Myocyte (in vitro differentiated cells): ENCODE measurements at regions not wholly inside any gene's neighbourhood (a gene's known extent, or its start where the extent isn't known, plus 50 kb on each side); places are given as distances from the start of the nearest gene placed in this dataset.
A peak's percentile ranks its signal among the peaks of the same experiment; 100 is the strongest.

Experiments
- DNase-seq: peaks from one replicate; pipeline ENCODE4 v3.0.0-alpha.2; 2012; ENCODE audit warnings: low read depth

DNA sequence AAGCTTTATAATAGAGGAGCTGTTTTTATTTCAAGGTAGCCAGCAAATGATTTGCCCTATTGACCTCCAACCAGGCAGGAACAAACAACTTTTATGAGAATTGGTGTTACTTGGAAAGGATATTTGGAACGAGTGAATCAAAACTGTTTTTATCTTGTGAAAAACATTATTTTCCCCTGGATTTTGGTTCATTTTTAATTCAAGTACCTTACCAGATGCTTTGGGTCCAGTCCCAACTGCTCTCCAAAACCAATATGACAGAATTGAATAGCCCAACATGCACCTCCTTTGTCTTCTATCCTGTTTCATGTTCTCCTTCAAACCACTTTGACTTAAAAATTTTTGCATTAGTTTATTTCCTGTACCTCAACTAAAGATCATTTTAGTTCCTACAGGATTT is 178.6 kb upstream of the RBMS1 start:
- no peak for DNase-seq

- DNase-seq: no peak
Measured at GRCh38 chr2:160674146-160674750, 180.6 kb upstream of the RBMS1 start.

DNA sequence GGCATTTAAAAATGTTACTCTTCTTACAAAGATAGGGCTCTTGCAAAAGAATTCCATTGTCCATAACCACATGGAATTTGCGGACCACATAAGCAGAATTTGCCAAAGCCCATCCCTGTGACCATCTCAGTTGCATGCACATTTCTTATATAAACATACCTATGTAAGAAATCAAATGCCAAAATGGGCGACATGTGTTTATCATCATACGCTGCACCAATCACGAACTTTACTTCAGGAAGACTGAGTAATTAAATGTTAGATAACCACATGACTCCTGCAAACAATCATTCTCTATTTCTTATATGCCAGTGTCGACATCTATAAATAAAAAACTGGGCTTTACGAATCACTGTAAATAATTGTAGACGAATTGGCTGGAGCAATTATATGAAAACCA is 186.1 kb upstream of the RBMS1 start:
- no peak for DNase-seq

DNA sequence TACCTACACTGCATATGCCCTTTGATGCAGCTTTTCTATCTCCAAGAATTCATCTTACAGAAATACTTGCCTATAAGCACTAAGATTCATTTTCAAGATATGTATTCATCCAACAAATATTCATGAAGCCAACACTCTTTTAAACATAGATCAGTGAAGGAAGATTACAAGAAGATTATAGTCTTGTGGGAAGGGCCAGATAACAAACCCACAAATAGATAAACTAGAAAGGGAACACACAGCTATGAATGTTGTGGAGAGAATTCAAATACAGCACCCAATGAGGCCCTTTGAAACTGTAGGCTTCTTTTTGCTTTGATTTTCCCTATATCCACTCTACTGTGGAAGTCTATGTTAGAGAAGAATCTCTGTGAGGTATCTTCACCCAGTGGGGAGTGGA is 186.7 kb upstream of the RBMS1 start:
- DNase-seq: no peak

- DNase-seq: no peak
Measured at GRCh38 chr2:160680974-160681373, 187.4 kb upstream of the RBMS1 start.

DNA sequence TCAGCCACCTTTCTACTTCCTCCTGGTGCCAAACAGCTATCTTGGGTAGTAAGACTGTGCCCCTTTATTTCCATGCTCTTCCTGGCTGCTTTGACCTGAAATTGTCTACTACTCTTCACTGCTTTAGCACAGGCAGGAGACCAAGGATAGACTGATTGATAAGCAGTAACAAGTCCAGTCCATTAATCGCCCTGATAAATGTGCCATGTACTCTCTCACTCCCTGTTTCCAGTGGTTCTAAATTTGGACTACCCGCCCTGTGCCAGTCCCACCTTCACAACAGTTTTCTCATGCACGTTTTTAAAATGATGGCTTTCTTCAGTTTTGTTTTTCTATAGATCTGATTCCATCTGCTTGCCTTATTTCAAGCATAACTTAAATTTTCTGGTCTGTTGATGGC is 189.6 kb upstream of the RBMS1 start:
- no peak for DNase-seq

- no peak for DNase-seq
Measured at GRCh38 chr2:160687629-160688028, 194.0 kb upstream of the RBMS1 start.

DNA sequence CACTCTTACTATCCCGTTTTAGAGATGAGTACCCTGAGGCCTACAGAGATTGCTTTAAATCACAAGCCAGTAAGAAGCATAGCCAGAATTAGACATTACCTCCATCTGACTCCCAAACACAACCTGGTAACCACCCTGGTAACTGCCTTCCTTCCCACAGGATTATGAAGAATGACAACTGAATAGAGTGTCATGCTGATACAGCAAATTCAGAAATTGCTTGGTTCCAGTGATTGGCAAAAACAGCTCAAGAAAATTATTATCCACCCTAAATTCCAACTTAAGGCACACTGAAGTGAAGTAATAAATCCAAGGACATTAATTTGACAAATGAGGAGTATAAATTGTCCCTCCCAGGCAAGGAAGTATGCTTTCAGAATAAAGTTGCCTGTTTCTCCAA is 195.8 kb upstream of the RBMS1 start:
- peak; percentile 7 for DNase-seq

GRCh38 chr2:160694221-160694620 is 200.6 kb upstream of the RBMS1 start:
- DNase-seq: peak; percentile 38

DNA sequence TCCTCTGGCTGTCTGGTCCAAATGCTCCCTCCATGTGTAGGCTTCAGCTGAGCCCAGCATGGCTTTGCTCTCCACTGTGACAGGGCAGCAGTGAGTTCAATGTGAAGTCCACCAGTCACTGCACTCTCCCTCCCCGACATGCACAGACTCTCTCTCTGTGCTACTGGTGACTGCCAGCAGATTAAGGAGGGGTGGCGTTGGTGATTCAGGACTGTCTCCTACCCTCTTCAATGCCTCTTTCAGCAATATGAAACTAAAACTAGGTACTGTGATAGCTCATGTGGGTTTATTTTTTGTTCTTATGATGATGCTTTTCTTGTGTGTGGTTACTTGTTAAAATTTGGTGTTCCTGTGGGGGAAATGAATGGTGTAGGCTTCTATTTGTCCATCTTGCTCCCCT is 201.0 kb upstream of the RBMS1 start:
- DNase-seq: no peak

- peak; percentile 84 for DNase-seq
Measured at GRCh38 chr2:160695402-160696086, 201.9 kb upstream of the RBMS1 start.

GRCh38 chr2:160696087-160696452 is 202.5 kb upstream of the RBMS1 start:
- no peak for DNase-seq

- no peak for DNase-seq
Measured at GRCh38 chr2:160697817-160698216, 204.2 kb upstream of the RBMS1 start.

- no peak for DNase-seq
Measured at GRCh38 chr2:160700021-160700814, 206.6 kb upstream of the RBMS1 start.

- no peak for DNase-seq
Measured at GRCh38 chr2:160701822-160702221, 208.2 kb upstream of the RBMS1 start.

DNA sequence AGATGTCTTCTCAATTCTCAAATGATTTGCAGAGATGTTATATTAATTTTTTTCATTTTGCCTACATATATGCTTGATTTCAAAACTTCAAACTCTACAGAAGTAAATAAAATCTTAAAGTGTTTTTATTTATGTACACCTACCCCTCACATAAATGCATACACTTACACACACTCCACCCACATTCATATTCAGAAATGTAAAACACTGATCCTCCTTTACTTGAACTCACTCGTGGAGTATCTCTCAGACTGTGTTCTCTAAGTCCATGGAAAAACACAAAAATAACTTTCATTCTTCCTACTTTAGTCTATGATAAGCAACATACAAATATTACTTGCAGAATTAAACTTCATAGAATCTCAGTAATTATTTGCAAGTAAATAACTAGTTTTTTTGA is 209.1 kb upstream of the RBMS1 start:
- DNase-seq: no peak

DNA sequence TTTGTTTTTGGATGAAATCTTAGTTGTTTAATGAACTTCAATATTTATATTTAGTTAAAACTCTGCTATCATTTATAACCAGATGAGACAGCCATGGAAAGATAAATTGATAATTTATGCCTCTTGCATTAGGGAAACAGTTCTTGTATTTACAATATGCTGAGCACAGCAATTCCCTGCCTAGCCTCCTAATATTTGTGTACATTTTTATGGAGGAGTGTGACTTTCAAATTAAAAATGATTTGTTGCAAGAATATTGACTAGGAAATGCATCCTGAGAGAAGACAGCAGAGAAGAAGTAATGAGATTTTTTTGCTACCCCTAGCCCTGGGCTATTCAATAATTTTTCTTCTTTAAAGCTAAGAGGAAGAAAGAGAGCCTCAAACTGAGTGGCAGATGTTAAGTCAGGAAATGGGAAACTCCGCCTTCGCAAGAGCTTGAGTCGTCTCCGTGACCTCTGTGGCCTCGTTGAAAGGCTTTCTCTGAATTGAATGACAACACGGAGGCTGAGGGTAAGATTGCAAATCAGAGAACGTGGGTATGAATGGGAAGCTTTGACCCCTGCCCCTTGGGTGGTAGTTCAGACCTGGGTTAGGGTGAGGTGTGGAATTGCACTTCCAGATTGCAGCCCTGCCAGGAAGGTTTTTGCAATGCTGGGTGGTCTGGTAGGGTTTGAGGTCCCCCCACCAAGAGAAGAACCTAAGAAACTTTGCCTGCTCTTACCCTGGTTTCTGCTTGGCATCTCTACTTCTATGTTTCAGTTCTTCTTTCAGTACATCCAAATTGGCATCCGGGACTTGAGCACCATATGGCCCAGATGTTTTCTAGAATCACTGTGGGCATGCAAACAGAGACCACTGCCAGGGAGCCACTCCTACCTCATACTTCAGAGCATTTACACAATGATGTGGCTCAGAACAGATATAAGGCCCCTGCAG is 210.3 kb upstream of the RBMS1 start:
- DNase-seq: no peak

DNA sequence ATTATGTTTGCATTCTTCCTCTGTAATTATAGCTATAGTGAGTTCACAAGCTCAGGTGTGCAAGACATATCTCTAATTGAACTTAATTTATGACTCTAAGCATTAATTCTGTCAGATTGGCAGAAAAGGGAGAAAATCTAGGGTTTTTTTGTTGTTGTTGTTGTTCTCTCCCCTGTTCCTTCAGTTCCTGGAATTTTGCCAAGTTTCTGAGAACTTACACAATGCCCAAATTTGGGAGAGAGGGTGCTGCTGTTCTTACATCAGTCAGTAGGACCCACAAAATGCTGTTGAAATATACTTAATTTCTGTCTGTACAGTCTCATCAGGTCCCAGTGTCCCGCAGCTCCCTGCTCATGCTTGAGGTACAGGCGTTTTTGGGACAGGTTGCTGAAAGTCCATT is 221.8 kb upstream of the RBMS1 start:
- DNase-seq: no peak

- peak; percentile 64 for DNase-seq
Measured at GRCh38 chr2:160719116-160719515, 225.5 kb upstream of the RBMS1 start.

GRCh38 chr2:160720098-160720497 is 226.5 kb upstream of the RBMS1 start:
- no peak for DNase-seq
